HepG2 (cell line): ENCODE measurements at regions not wholly inside any gene's neighbourhood (a gene's known extent, or its start where the extent isn't known, plus 50 kb on each side); places are given as distances from the start of the nearest gene placed in this dataset.

Experiments used
- ATAC-seq: fragments of 200-7000 bp; cut with Tn5 transposase; 3 replicates; pipeline ENCODE4 v1.9.1; 2020; ENCODE audit warnings: mild to moderate bottlenecking, moderate library complexity
- BruUV-seq: library from RNA; stranded (reverse); fragments of 400-500 nt; replicated peaks from 2 replicates; lab custom pipeline; 2021; lab: Mats Ljungman, UMichigan
- CTCF ChIA-PET: fragments of 300-600 bp; formaldehyde crosslinking; extraction: SDS; loops from one replicate; lab custom pipeline; 2021; ENCODE audit warnings: low total read pairs, inconsistent platforms, low intra/inter-chr PET ratio; lab: Yijun Ruan, JAX
- POLR2A ChIA-PET: fragments of 350-600 bp; sonication (Branson Sonifier 250); formaldehyde crosslinking; loops from one replicate; lab custom pipeline; 2020; ENCODE audit warnings: antibody characterized with exemption, inconsistent platforms; lab: Yijun Ruan, JAX
- DNase-seq: peaks from one replicate; pipeline ENCODE4 v3.0.0-alpha.2; 2015; ENCODE audit warnings: low spot score
- FAIRE-seq: peaks from 3 replicates; lab custom pipeline; 2011; peaks lifted over from hg19 to GRCh38; lab: Jason Lieb, UNC
- H2AFZ ChIP-seq: one replicate; pipeline ENCODE4 v1.6.1; 2011; ENCODE audit warnings: low read length, inconsistent platforms
- H3K27ac ChIP-seq: fragments of 300-600 bp; 3 replicates; pipeline ENCODE4 v1.8.0; 2011; ENCODE audit warnings: mixed run types, mild to moderate bottlenecking, mixed read lengths, low read length, inconsistent platforms; ENCODE audit not compliant: insufficient read depth; ENCODE audit errors: extremely low read length
- H3K27me3 ChIP-seq, 2 experiments: fragments of 200-600 bp in 1 of 2; 2 replicates in 1 of 2; 3 replicates in 1 of 2; pipeline versions ENCODE4 v1.6.0 to v1.8.0; 2011; ENCODE audit warnings: low read length in 2 of 2, mild to moderate bottlenecking in 2 of 2, moderate library complexity in 2 of 2, inconsistent platforms in 1 of 2; ENCODE audit not compliant: insufficient read depth in 2 of 2, control insufficient read depth in 1 of 2
- H3K36me3 ChIP-seq, 2 experiments: fragments of 200-600 bp in 1 of 2; replicated peaks in 1 of 2; 2 replicates in 1 of 2; 3 replicates in 1 of 2; pipeline versions ENCODE4 v1.5.1 to v1.8.0; 2011; ENCODE audit warnings: low read length in 2 of 2, inconsistent platforms in 1 of 2; ENCODE audit not compliant: insufficient read depth in 2 of 2, control insufficient read depth in 1 of 2
- H3K4me1 ChIP-seq: 2 replicates; pipeline ENCODE4 v1.5.1; 2012; ENCODE audit warnings: low read length, inconsistent platforms; ENCODE audit not compliant: insufficient read depth
- H3K4me2 ChIP-seq: 2 replicates; pipeline ENCODE4 v1.6.0; 2011; ENCODE audit warnings: low read depth, low read length, inconsistent platforms
- H3K4me3 ChIP-seq, 3 experiments: fragments of 200-600 bp in 1 of 3; sonication (generic), shearing (Covaris generic) in 1 of 3; replicated peaks in 1 of 3; 2 replicates each; pipeline ENCODE4 v1.5.1; 2011 to 2016; ENCODE audit warnings: low read length in 3 of 3, inconsistent platforms in 2 of 3, low read depth in 2 of 3, mild to moderate bottlenecking in 2 of 3, control low read depth in 1 of 3, mixed read lengths in 1 of 3; ENCODE audit not compliant: insufficient read depth in 1 of 3
- H3K79me2 ChIP-seq: one replicate; pipeline ENCODE4 v1.6.1; 2011; ENCODE audit warnings: low read length, inconsistent platforms; ENCODE audit not compliant: insufficient read depth
- H3K9ac ChIP-seq: 2 replicates; pipeline ENCODE4 v1.6.0; 2011; ENCODE audit warnings: mild to moderate bottlenecking, low read depth, low read length, inconsistent platforms; ENCODE audit not compliant: insufficient read depth
- H3K9me3 ChIP-seq: 2 replicates; pipeline ENCODE4 v1.5.1; 2012; ENCODE audit warnings: mild to moderate bottlenecking, low read length
- H4K20me1 ChIP-seq: 2 replicates; pipeline ENCODE4 v1.6.0; 2011; ENCODE audit warnings: inconsistent platforms, mild to moderate bottlenecking, low read length, moderate library complexity; ENCODE audit not compliant: insufficient read depth
- ADNP ChIP-seq: sonication (generic); formaldehyde crosslinking; IDR thresholded peaks from 2 replicates; pipeline ENCODE4 v1.4.0; 2020; ENCODE audit warnings: missing genetic modification reagents
- MEF2D ChIP-seq: sonication (generic); formaldehyde crosslinking; IDR thresholded peaks from 2 replicates; pipeline ENCODE4 v1.5.1; 2020; ENCODE audit warnings: mild to moderate bottlenecking, missing genetic modification reagents
- NRL ChIP-seq: sonication (generic); formaldehyde crosslinking; IDR thresholded peaks from 2 replicates; pipeline ENCODE4 v1.5.0; 2020; ENCODE audit warnings: missing genetic modification reagents, mild to moderate bottlenecking, moderate library complexity, borderline replicate concordance
- PPARG ChIP-seq: conservative IDR thresholded peaks from 2 replicates; pipeline ENCODE4 v1.6.1; 2016; ENCODE audit warnings: missing biosample characterization, missing genetic modification reagents
- RBM39 ChIP-seq: fragments of 200-400 bp; formaldehyde crosslinking; IDR thresholded peaks from one replicate; pipeline ENCODE4 v1.6.1; 2018; ENCODE audit warnings: antibody characterized with exemption, mild to moderate bottlenecking, low read depth, low read length; ENCODE audit not compliant: poor library complexity, severe bottlenecking
- TAF1 ChIP-seq: sonication (generic); formaldehyde crosslinking; IDR thresholded peaks from 2 replicates; pipeline ENCODE4 v1.4.0; 2020; ENCODE audit warnings: missing genetic modification reagents
- TAF15 ChIP-seq: fragments of 200-400 bp; formaldehyde crosslinking; IDR thresholded peaks from one replicate; pipeline ENCODE4 v1.6.1; 2018; ENCODE audit warnings: mild to moderate bottlenecking, low read depth, low read length; ENCODE audit not compliant: poor library complexity, severe bottlenecking
- YEATS2 ChIP-seq: sonication (generic); formaldehyde crosslinking; IDR thresholded peaks from 2 replicates; pipeline ENCODE4 v1.4.0; 2020; ENCODE audit warnings: missing genetic modification reagents, borderline replicate concordance
- ZFY ChIP-seq: sonication (generic); formaldehyde crosslinking; IDR thresholded peaks from 2 replicates; pipeline ENCODE4 v1.4.0; 2020; ENCODE audit warnings: missing genetic modification reagents
- ZNF234 ChIP-seq: sonication (generic); formaldehyde crosslinking; conservative IDR thresholded peaks from 2 replicates; pipeline ENCODE4 v1.5.1; 2020; ENCODE audit warnings: mild to moderate bottlenecking, missing genetic modification reagents
- ZNF615 ChIP-seq: sonication (generic); formaldehyde crosslinking; IDR thresholded peaks from 2 replicates; pipeline ENCODE4 v1.5.0; 2020; ENCODE audit warnings: mild to moderate bottlenecking, missing genetic modification reagents, borderline replicate concordance
- ZSCAN25 ChIP-seq: sonication (generic); formaldehyde crosslinking; IDR thresholded peaks from 2 replicates; pipeline ENCODE4 v1.8.0; 2022; ENCODE audit warnings: mild to moderate bottlenecking, missing genetic modification reagents
- WGBS: methylation state at CpG from one replicate; pipeline ENCODE4 v1.1.6; 2017; ENCODE audit warnings: low lambda C conversion rate; 5-methylcytosine and 5-hydroxymethylcytosine counted together
- in situ Hi-C: cut with HindIII; loops from 2 replicates; pipeline ENCODE4 v1.10.0; 2017; ENCODE audit warnings: low pct_unique_long_range_greater_than_20kb; ENCODE audit not compliant: extremely low pct_ligation_motif_present
- intact Hi-C: fragments of 100-400 bp; cut with micrococcal nuclease; formaldehyde crosslinking; loops from one replicate; pipeline ENCODE4 v1.10.0; 2022; ENCODE audit not compliant: unreplicated experiment
- TF ChIP-seq, protein P1 (sequence below): sonication (generic); formaldehyde crosslinking; IDR thresholded peaks from 2 replicates; pipeline ENCODE4 v1.5.0; 2020; ENCODE audit warnings: missing genetic modification reagents
- TF ChIP-seq, protein P2 (sequence below): sonication (generic); formaldehyde crosslinking; IDR thresholded peaks from 2 replicates; pipeline ENCODE4 v1.5.0; 2020; ENCODE audit warnings: mild to moderate bottlenecking, missing genetic modification reagents, borderline replicate concordance

DNA sequence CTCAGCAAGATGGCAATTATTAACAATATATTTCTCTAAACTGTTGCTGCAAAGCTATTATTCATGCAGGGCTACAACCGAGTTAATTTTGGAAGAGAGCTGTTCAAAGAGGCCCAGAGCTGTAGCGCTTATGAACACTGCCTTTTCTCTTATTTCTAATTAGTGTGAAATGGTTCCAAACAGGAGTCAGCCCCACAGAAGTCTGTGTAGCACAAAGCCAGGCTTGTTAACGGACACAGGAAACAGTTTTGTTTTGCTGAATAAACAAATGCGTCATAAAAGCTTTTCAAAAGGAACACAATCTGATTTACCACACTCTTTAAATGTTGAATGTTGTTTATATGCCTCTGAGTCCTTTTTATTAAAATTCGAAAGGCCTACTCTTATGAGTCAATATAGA is 396.5 kb downstream of the ANXA1 start:
- POLR2A ChIA-PET, result no interaction called here
- intact Hi-C loops (no loop called here), in situ Hi-C loops (no loop called here)
- H3K9me3 ChIP-seq, result no peaks in the 10 kb centered on the region
- no peak for ATAC-seq
- DNase-seq, result no peak
- no peak overlapping the region for H3K9ac ChIP-seq
- H3K4me2 ChIP-seq, result no peak overlapping the region
- no peaks in the 10 kb centered on the region for H3K36me3 ChIP-seq
- H3K4me3 ChIP-seq, result no peak overlapping the region
- no peak overlapping the region for H2AFZ ChIP-seq
- no peak overlapping the region for H3K27ac ChIP-seq
- no TSS peak for BruUV-seq
- CTCF ChIA-PET, result no interaction called here
- H3K27me3 ChIP-seq, result no peaks in the 10 kb centered on the region
- no peaks in the 10 kb centered on the region for H4K20me1 ChIP-seq
- 60% methylated on average over 5 of the region's 5 CpGs for WGBS
- no peaks in the 10 kb centered on the region for H3K79me2 ChIP-seq
- no peak for FAIRE-seq
- peaks cover 64% of the 10 kb centered on the region for H3K4me1 ChIP-seq
- TF ChIP-seq ADNP (CRISPR knock-in tag), result no peak
- TF ChIP-seq PPARG (CRISPR knock-in tag), result no peak
- TF ChIP-seq NRL (CRISPR knock-in tag), result no peak
- no peak for TF ChIP-seq MEF2D (CRISPR knock-in tag)
- TF ChIP-seq, protein P1, sequence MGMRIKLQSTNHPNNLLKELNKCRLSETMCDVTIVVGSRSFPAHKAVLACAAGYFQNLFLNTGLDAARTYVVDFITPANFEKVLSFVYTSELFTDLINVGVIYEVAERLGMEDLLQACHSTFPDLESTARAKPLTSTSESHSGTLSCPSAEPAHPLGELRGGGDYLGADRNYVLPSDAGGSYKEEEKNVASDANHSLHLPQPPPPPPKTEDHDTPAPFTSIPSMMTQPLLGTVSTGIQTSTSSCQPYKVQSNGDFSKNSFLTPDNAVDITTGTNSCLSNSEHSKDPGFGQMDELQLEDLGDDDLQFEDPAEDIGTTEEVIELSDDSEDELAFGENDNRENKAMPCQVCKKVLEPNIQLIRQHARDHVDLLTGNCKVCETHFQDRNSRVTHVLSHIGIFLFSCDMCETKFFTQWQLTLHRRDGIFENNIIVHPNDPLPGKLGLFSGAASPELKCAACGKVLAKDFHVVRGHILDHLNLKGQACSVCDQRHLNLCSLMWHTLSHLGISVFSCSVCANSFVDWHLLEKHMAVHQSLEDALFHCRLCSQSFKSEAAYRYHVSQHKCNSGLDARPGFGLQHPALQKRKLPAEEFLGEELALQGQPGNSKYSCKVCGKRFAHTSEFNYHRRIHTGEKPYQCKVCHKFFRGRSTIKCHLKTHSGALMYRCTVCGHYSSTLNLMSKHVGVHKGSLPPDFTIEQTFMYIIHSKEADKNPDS, result no peak
- no peak for TF ChIP-seq TAF15
- TF ChIP-seq ZNF234 (CRISPR knock-in tag), result no peak
- TF ChIP-seq YEATS2 (CRISPR knock-in tag), result no peak
- TF ChIP-seq RBM39, result no peak
- TF ChIP-seq, protein P2, sequence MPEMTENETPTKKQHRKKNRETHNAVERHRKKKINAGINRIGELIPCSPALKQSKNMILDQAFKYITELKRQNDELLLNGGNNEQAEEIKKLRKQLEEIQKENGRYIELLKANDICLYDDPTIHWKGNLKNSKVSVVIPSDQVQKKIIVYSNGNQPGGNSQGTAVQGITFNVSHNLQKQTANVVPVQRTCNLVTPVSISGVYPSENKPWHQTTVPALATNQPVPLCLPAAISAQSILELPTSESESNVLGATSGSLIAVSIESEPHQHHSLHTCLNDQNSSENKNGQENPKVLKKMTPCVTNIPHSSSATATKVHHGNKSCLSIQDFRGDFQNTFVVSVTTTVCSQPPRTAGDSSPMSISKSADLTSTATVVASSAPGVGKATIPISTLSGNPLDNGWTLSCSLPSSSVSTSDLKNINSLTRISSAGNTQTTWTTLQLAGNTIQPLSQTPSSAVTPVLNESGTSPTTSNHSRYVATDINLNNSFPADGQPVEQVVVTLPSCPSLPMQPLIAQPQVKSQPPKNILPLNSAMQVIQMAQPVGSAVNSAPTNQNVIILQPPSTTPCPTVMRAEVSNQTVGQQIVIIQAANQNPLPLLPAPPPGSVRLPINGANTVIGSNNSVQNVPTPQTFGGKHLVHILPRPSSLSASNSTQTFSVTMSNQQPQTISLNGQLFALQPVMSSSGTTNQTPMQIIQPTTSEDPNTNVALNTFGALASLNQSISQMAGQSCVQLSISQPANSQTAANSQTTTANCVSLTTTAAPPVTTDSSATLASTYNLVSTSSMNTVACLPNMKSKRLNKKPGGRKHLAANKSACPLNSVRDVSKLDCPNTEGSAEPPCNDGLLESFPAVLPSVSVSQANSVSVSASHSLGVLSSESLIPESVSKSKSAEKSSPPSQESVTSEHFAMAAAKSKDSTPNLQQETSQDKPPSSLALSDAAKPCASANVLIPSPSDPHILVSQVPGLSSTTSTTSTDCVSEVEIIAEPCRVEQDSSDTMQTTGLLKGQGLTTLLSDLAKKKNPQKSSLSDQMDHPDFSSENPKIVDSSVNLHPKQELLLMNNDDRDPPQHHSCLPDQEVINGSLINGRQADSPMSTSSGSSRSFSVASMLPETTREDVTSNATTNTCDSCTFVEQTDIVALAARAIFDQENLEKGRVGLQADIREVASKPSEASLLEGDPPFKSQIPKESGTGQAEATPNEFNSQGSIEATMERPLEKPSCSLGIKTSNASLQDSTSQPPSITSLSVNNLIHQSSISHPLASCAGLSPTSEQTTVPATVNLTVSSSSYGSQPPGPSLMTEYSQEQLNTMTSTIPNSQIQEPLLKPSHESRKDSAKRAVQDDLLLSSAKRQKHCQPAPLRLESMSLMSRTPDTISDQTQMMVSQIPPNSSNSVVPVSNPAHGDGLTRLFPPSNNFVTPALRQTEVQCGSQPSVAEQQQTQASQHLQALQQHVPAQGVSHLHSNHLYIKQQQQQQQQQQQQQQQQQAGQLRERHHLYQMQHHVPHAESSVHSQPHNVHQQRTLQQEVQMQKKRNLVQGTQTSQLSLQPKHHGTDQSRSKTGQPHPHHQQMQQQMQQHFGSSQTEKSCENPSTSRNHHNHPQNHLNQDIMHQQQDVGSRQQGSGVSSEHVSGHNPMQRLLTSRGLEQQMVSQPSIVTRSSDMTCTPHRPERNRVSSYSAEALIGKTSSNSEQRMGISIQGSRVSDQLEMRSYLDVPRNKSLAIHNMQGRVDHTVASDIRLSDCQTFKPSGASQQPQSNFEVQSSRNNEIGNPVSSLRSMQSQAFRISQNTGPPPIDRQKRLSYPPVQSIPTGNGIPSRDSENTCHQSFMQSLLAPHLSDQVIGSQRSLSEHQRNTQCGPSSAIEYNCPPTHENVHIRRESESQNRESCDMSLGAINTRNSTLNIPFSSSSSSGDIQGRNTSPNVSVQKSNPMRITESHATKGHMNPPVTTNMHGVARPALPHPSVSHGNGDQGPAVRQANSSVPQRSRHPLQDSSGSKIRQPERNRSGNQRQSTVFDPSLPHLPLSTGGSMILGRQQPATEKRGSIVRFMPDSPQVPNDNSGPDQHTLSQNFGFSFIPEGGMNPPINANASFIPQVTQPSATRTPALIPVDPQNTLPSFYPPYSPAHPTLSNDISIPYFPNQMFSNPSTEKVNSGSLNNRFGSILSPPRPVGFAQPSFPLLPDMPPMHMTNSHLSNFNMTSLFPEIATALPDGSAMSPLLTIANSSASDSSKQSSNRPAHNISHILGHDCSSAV, result no peak
- TF ChIP-seq ZSCAN25 (CRISPR knock-in tag), result no peak
- TF ChIP-seq ZFY (CRISPR knock-in tag), result no peak
- TF ChIP-seq TAF1 (CRISPR knock-in tag), result no peak
- TF ChIP-seq ZNF615 (CRISPR knock-in tag), result no peak
